ENCODE measurements at regions not wholly inside any gene's neighbourhood (a gene's known extent, or its start where the extent isn't known, plus 50 kb on each side); places are given as distances from the start of the nearest gene placed in this dataset.
"Not testable (repeated sequence)": the region's sequence is repeated elsewhere in the genome, so short reads cannot be mapped to it uniquely, and the experiment has no call there.

DNA sequence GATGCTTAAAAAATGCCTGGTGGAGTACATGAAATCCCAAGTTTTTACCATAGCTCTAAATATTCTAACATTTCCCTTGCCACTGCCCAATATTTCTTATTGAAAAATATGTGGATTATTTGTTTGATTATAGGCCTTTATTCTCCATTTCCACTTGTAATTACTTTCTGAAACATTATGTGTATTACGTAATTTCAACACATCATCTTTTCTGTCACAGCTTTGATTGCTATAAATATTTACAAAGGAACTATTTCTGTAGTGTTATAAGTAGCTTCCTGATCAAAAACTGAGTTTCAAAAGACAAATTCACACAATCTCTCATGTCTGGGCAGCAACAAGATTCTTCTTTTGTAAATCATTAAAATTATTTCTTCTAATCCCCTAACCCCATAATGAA lies 859.6 kb upstream of the CRIM1 start:
- Mint-ChIP-seq H3K36me3 (ENCODE audit: low read depth) (no peaks in the 10 kb centered on the region), H3K27me3 (no peaks in the 10 kb centered on the region), H3K9me3 (peaks cover 3% of the 10 kb centered on the region), H3K4me1 (no peaks in the 10 kb centered on the region), H3K27ac (no peak overlapping the region), H3K4me3 (no peak overlapping the region)
- DNase-seq (no peak), ATAC-seq (no peak)

DNA sequence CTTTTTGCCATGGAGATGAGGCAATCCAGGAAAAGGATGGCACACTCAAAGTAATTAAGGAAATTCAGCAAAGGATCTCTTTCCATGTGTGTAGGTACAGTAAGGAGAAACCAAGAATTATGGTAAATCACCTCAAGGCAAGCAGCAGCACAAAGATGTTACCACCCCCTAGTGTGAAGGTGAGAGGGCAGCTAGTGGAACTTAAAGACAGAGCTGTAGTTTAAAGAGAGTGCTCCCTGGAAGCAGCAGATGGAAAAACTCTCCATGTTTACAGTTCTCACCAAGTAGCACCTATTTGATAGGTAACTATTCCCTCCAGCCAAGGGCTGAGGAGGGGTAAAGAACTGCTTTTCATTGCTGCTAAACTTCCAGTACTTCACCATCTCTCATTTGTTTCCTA lies 860.4 kb upstream of the CRIM1 start:
- peaks cover 3% of the 10 kb centered on the region for H3K9me3 Mint-ChIP-seq
- DNase-seq, result no peak
- no peak overlapping the region for H3K27ac Mint-ChIP-seq
- ATAC-seq, result no peak
- H3K36me3 Mint-ChIP-seq (ENCODE audit: low read depth), result no peaks in the 10 kb centered on the region
- H3K27me3 Mint-ChIP-seq, result no peaks in the 10 kb centered on the region
- no peaks in the 10 kb centered on the region for H3K4me1 Mint-ChIP-seq
- no peak overlapping the region for H3K4me3 Mint-ChIP-seq

DNA sequence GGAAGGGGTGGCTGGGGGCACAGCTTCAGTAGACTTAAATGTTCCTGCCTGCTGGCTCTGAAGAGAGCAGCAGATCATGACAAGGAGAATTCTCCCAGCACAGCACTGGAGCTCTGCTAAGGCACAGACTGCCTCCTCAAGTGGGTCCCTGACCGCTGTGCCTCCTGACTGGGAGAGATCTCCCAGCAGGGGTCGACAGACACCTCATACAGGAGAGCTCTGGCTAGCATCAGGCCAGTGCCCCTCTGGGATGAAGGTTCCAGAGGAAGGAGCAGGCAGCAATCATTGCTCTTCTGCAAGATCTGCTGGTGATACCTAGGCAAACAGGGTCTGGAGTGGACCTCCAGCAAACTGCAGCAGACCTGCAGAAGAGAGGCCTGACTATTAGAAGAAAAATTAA lies 877.5 kb upstream of the CRIM1 start:
- DNase-seq; H3K36me3 Mint-ChIP-seq (ENCODE audit: low read depth); H3K4me1 Mint-ChIP-seq; H3K27me3 Mint-ChIP-seq; H3K4me3 Mint-ChIP-seq; ATAC-seq; H3K9me3 Mint-ChIP-seq; H3K27ac Mint-ChIP-seq: not testable (repeated sequence)

DNA sequence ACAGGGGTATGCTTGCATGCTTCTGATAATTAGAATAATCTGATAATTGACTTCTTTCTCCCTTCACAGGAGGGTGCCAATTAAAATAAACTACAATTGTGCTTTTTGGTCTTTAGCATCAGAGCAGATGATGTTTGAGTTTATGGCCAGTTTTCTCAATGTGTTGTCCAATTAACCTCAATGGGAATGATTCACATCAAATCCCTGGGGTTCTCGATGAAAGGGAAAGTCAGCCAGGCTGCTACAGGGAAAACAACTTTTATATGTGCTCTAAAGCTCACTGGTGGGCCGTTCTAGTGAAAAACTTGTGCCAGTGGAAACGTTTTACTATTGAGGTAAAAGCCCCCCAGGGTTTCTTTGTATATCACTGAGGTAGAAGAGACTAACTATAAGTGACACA lies 887.3 kb upstream of the CRIM1 start:
- H3K4me3 Mint-ChIP-seq, result no peak overlapping the region
- H3K27me3 Mint-ChIP-seq, result no peaks in the 10 kb centered on the region
- H3K27ac Mint-ChIP-seq, result no peak overlapping the region
- H3K36me3 Mint-ChIP-seq (ENCODE audit: low read depth), result no peaks in the 10 kb centered on the region
- H3K4me1 Mint-ChIP-seq, result no peaks in the 10 kb centered on the region
- peaks cover 3% of the 10 kb centered on the region for H3K9me3 Mint-ChIP-seq
- ATAC-seq (no peak), DNase-seq (no peak)

DNA sequence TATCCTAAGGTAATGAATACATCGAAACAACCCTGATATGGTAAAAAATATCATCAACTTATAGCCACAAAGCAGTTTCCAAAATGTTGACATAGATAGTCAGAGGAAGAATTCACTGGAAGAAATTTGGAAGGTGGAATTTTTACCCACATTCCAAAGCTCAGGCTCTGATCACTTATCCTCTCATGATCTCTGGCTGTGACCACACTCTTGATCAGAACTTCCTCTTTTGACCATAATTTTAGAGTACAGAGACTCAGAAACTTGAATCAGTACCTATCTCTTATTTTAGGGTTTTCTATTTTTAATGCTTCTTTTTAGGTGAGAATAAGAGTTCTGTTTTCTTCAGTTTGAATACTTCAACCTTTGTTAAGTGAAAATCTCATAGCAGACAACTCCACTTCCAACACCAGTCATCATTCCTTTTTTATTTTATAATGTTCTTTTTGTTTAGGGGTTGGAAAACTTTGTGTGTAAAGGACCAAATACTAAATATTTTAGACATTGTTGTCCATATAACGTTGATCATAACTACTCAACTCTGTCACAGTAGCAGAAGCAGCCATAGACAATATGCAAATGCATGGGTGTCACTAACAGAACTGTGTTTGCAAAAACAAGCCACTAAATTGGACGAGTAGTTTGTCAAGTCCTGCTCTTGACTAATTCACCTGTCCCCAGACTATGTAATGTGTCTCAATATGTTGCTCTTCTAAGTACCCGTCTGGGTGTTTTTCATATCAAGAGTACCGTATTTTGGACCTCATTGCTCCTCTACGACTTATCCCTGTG lies 891.6 kb upstream of the CRIM1 start:
- H3K9me3 Mint-ChIP-seq, result peaks cover 3% of the 10 kb centered on the region

DNA sequence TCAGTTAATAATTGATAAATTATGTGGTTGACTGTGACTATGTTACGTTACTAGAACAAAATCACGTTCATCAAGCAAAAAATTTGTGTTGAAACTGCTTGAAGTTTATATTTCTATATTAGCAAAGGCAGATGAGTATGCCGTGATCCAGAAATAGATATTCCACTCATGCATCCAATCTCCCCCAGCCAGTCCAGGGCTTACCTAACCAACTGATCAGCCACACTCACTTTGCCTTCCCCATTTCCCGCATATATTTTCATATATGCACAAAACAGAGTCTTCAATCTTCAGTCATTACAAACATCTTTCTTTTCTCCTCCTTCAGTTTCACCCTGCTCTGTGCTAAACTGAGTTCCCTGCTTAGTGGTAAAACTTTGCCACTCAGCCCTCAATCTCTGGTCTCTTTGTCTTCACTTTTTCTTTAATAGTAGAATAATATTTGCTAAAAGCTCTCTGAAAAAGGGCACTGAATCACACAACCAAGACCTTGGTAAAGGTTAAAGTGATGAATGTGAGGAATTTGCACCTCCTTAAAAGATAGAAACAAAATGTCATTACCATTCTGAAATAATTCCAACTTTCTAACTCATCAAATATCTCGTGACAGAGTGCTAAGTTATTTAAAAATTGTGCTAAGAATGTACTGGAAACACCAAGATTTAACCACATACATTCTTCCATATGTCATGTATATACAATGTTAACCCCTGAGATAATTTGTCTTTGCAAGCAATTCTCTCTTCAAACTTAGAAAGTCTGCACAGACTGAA lies 893.2 kb upstream of the CRIM1 start:
- DNase-seq (no peak), ATAC-seq (no peak)
- Mint-ChIP-seq H3K27me3 (no peaks in the 10 kb centered on the region), H3K4me3 (no peak overlapping the region), H3K36me3 (ENCODE audit: low read depth) (no peaks in the 10 kb centered on the region), H3K4me1 (no peaks in the 10 kb centered on the region), H3K9me3 (peaks cover 3% of the 10 kb centered on the region), H3K27ac (no peak overlapping the region)

More for the DNA sequence above, 891.6 kb upstream of the CRIM1 start:
- Mint-ChIP-seq H3K27ac (no peak overlapping the region), H3K4me3 (no peak overlapping the region), H3K27me3 (no peaks in the 10 kb centered on the region), H3K36me3 (ENCODE audit: low read depth) (no peaks in the 10 kb centered on the region), H3K4me1 (no peaks in the 10 kb centered on the region)
- DNase-seq, result no peak
- ATAC-seq, result no peak

DNA sequence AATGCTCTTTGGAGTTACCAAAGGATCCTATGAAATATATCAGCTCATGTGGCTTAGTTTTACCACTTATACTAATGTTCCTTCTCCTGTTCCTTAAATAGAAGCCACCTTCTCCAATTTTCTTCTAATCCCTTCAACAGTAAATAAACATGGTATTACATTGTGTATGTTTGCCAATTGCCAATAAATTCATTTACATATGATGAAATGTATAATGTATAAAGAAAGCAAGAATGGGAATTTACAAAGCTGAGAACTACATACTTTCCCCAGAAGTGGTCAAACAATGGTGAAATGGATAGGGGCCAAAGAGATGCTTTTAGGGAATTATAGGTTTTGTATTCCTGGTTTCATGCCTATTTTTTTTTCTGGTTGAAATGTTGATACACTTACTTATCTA lies 894.2 kb upstream of the CRIM1 start:
- no peak overlapping the region for H3K27ac Mint-ChIP-seq
- no peaks in the 10 kb centered on the region for H3K4me1 Mint-ChIP-seq
- no peaks in the 10 kb centered on the region for H3K27me3 Mint-ChIP-seq
- H3K9me3 Mint-ChIP-seq, result peaks cover under 1% of the 10 kb centered on the region
- DNase-seq (no peak), ATAC-seq (no peak)
- no peak overlapping the region for H3K4me3 Mint-ChIP-seq
- no peaks in the 10 kb centered on the region for H3K36me3 Mint-ChIP-seq (ENCODE audit: low read depth)

DNA sequence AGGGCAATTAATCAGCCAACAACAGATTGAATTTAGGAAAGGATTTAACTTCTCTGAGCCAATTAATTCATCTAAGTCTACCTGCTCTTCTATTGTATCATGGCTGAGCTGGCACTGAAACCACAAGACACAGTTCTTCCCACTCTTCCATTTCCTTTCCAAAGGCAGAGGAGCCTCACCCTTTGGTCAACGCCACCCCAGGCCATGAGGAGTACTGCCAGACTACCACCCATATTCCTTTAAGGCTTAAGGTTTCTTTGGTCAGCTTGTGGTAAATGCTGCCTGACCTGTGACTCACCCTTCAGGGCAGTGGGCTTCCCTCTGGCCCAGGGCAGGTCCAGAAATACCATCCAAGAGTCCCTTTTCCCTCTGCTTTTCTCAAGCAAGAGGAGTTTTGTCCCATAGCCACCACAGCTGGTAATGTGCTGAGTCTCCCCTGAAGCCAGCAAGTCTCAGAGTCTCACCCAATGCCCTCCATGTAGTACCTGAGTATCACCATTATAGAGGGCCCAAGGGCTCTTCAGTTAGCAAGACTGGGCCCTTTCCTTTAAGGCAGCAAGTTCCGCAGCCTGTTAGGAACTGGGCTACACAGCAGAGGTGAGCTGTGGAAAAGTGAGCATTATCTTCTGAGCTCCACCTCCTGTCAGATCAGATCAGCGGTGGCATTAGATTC lies 900.5 kb upstream of the CRIM1 start:
- Mint-ChIP-seq H3K9me3 (no peaks in the 10 kb centered on the region), H3K4me3 (no peak overlapping the region), H3K27ac (no peak overlapping the region), H3K36me3 (ENCODE audit: low read depth) (no peaks in the 10 kb centered on the region), H3K4me1 (no peaks in the 10 kb centered on the region), H3K27me3 (no peaks in the 10 kb centered on the region)
- DNase-seq (no peak), ATAC-seq (no peak)

DNA sequence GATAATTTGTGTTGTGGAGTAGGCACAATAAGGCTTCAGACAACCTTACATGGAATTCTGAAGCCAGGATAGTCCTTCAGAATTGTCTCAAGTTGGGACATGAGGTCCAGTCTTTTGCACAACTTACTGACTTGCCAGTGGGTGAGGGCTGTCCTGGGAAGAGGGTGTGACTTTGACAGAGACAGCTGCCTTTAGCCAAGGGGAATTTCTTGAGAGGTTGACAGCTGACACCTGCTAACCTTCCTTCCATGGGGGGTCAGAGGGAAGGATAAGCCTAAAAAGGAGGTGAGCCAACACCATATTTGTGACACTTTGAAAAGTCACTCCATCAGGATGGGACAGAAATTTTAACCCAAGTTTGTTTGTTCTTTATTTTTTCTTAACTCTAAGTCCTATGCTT lies 907.8 kb upstream of the CRIM1 start:
- Mint-ChIP-seq H3K4me3 (no peak overlapping the region), H3K36me3 (ENCODE audit: low read depth) (no peaks in the 10 kb centered on the region), H3K4me1 (no peaks in the 10 kb centered on the region), H3K9me3 (no peaks in the 10 kb centered on the region), H3K27me3 (no peaks in the 10 kb centered on the region), H3K27ac (no peak overlapping the region)
- ATAC-seq (no peak), DNase-seq (no peak)

DNA sequence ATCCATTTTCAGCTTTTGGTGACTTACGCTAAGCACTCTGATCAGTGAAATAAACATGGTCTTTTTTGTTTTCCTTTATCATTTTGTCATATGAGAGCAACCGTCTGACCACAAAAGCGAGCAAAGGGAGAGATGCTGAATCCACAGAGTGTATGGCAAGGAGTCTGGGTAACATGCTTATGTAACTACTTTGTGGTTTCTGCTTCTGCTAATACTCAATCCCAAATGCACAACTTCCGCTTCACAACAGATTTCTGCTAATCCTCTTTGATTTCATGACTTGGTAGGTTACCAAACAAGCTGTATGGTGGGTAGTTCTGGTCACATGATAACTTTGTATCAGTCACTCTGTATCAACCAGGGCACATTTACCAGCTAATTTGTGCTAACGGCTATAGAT lies 908.4 kb upstream of the CRIM1 start:
- ATAC-seq (no peak), DNase-seq (no peak)
- H3K27ac Mint-ChIP-seq, result no peak overlapping the region
- no peaks in the 10 kb centered on the region for H3K27me3 Mint-ChIP-seq
- no peaks in the 10 kb centered on the region for H3K36me3 Mint-ChIP-seq (ENCODE audit: low read depth)
- no peaks in the 10 kb centered on the region for H3K4me1 Mint-ChIP-seq
- no peak overlapping the region for H3K4me3 Mint-ChIP-seq
- H3K9me3 Mint-ChIP-seq, result no peaks in the 10 kb centered on the region

DNA sequence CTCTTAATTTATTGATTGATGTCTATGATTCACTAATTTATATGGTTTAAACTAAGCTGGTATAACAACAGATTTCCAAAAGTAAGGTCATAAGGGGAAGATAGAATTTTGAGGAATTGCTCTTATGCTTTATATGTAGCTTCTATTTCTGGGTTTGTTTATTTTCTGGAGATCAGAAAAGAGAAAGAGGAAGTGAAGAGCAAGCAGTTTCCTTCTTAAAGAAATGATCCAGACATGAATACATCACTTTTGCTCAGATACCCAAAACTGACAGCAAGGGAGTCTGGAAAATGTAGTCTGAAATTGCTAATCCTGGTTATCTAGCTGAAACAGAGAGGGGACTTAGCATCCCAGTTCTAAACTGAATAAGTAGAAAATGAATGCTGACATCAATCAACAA lies 912.5 kb upstream of the CRIM1 start:
- Mint-ChIP-seq H3K4me3 (no peak overlapping the region), H3K27me3 (no peaks in the 10 kb centered on the region), H3K4me1 (no peaks in the 10 kb centered on the region), H3K27ac (no peak overlapping the region), H3K9me3 (no peaks in the 10 kb centered on the region), H3K36me3 (ENCODE audit: low read depth) (no peaks in the 10 kb centered on the region)
- ATAC-seq, result no peak
- no peak for DNase-seq

DNA sequence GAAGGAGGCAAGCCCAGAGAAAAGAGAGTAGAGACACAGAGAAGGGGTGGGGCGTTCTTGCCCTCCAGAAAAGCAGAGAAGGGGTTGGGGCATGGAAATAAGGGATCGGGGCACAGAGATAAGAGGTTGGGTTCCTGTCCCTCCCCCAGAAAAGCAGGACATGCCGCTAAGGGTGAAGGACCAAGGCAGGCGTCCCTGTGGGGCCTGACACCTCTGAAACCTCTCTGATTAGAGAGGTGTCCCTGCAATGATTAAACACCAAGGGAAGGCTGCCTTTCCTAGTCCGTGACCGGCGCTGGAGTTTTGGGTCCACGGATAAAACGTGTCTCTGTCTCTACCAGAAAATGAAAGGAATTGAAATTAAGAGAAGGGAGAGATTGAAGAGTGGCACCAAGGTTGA lies 914.0 kb upstream of the CRIM1 start:
- H3K27me3 Mint-ChIP-seq; H3K4me1 Mint-ChIP-seq; H3K27ac Mint-ChIP-seq; H3K4me3 Mint-ChIP-seq; H3K9me3 Mint-ChIP-seq; DNase-seq; ATAC-seq; H3K36me3 Mint-ChIP-seq (ENCODE audit: low read depth): not testable (repeated sequence)

DNA sequence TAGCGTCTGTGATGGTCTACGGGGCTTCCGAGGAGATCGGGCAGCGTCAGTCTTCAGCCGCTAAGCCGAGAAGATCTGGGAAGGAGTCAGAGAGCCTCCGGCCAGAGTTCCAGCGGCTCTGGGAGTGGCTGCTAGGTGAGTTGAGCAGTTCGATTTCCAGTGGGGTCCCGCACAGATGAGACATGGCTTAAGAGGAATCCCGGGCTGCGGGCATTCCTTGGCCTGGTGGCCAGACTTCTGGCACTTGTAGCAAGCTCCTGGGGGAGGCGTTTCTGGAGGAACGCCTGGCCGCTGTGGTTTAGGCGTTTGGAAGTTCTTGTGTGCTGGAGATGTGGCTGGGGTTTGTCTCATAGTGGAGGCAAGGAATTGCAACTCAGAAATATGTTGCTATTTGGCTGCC lies 915.3 kb upstream of the CRIM1 start:
- not testable (repeated sequence) for H3K36me3 Mint-ChIP-seq (ENCODE audit: low read depth); H3K4me1 Mint-ChIP-seq

DNA sequence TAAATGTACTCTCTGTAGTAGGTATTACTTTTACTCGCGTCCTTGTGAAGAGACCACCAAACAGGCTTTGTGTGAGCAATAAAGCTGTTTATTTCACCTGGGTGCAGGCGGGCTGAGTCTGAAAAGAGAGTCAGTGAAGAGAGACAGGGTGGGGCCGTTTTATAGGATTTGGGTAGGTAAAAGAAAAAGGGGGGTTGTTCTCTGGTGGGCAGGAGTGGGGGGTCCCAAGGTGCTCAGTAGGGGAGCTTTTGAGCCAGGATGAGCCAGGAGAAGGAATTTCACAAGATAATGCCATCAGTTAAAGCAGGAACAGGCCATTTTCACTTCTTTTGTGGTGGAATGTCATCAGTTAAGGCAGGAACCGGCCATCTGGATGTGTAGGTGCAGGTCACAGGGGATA lies 918.7 kb upstream of the CRIM1 start:
- not testable (repeated sequence) for H3K4me1 Mint-ChIP-seq, H3K27me3 Mint-ChIP-seq

More for the DNA sequence above, 915.3 kb upstream of the CRIM1 start:
- not testable (repeated sequence) for ATAC-seq, DNase-seq, H3K9me3 Mint-ChIP-seq, H3K27ac Mint-ChIP-seq, H3K4me3 Mint-ChIP-seq, H3K27me3 Mint-ChIP-seq

DNA sequence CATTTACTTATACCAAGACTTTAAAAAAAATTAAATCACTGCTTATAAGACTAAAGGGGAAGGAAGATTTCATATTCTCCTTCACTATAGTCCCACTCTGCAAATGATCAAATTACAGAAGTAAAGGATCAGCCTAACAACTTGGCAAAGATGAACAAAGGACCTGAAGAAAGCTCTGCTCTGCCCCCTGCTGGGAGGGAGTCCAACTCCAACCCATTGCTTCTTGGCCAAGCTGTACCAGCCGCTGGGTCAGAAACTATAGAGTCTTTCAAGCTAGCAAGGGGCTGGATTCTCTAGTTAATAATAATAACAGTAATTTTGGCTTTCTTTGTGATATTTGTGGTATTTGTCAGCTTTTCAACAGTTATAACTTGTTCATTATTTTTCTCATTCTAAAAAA lies 927.0 kb upstream of the CRIM1 start:
- ATAC-seq (no peak), DNase-seq (peak; percentile 23)
- Mint-ChIP-seq H3K27ac (no peak overlapping the region), H3K9me3 (no peaks in the 10 kb centered on the region), H3K4me1 (no peaks in the 10 kb centered on the region), H3K4me3 (no peak overlapping the region), H3K27me3 (no peaks in the 10 kb centered on the region), H3K36me3 (ENCODE audit: low read depth) (no peaks in the 10 kb centered on the region)

More for the DNA sequence above, 918.7 kb upstream of the CRIM1 start:
- H3K4me3 Mint-ChIP-seq; H3K27ac Mint-ChIP-seq; H3K9me3 Mint-ChIP-seq; H3K36me3 Mint-ChIP-seq (ENCODE audit: low read depth); ATAC-seq; DNase-seq: not testable (repeated sequence)
